ENCODE measurements at regions not wholly inside any gene's neighbourhood (a gene's known extent, or its start where the extent isn't known, plus 50 kb on each side); places are given as distances from the start of the nearest gene placed in this dataset.

- no peak for TF ChIP-seq GATA2 (IDR thresholded peaks at IDR 0.05; ENCODE audit: low read depth, low read length)
These were observed 425.1 kb downstream of the TSHZ3 start for GRCh38 chr19:30924069-30924636.

GRCh38 chr19:30923621-30924020 lies 425.6 kb downstream of the TSHZ3 start:
- TF ChIP-seq GATA3 (IDR thresholded peaks at IDR 0.05; ENCODE audit: low read depth, low read length) (no peak), GATA2 (IDR thresholded peaks at IDR 0.05; ENCODE audit: low read depth, low read length) (no peak)

DNA sequence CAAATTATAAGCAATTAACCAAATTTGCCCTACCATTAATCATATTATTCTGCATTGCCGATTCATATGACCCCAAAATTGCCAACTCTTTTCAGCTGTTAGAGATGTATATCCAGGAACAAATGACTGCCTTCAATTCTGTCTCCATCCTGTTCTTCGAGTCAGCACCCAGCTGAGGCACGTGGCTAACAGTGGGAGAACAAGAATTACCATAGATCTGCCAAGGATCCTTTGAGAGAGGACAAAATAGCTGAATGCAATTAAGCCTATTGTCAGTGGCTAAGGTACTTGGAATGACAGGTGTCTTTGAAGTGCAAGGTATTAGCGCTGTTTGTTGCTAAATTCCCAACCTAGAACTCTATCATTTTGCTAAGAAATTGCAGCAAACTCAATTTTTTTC lies 426.1 kb downstream of the TSHZ3 start:
- TF ChIP-seq GATA3 (IDR thresholded peaks at IDR 0.05; ENCODE audit: low read depth, low read length) (no peak), GATA2 (IDR thresholded peaks at IDR 0.05; ENCODE audit: low read depth, low read length) (no peak)

GRCh38 chr19:30920222-30920621 lies 429.0 kb downstream of the TSHZ3 start:
- TF ChIP-seq GATA2 (IDR thresholded peaks at IDR 0.05; ENCODE audit: low read depth, low read length), result no peak
- no peak for TF ChIP-seq GATA3 (IDR thresholded peaks at IDR 0.05; ENCODE audit: low read depth, low read length)

GRCh38 chr19:30919737-30920136 lies 429.5 kb downstream of the TSHZ3 start:
- no peak for TF ChIP-seq GATA2 (IDR thresholded peaks at IDR 0.05; ENCODE audit: low read depth, low read length)
- no peak for TF ChIP-seq GATA3 (IDR thresholded peaks at IDR 0.05; ENCODE audit: low read depth, low read length)

DNA sequence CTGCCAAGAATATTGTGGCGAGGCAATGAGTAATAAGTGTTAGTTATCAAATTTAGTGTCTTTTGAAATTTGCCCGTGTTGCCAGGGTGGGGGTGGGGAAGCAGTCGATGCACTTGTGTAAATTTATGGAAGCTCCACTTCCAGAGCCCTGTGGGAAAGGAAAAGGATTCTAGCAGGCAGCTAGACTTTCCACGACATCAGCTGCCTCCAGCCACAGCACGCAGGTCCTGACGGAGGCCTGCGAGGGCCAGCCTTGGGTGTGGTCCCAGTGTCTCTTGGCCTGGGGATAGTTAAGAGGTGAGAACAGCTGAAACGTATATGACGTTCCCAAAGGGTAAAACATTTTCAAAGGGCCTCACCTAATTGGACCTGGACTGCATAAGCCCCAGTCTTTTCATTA lies 433.0 kb downstream of the TSHZ3 start:
- TF ChIP-seq GATA2 (IDR thresholded peaks at IDR 0.05; ENCODE audit: low read depth, low read length) (no peak), GATA3 (IDR thresholded peaks at IDR 0.05; ENCODE audit: low read depth, low read length) (no peak)

DNA sequence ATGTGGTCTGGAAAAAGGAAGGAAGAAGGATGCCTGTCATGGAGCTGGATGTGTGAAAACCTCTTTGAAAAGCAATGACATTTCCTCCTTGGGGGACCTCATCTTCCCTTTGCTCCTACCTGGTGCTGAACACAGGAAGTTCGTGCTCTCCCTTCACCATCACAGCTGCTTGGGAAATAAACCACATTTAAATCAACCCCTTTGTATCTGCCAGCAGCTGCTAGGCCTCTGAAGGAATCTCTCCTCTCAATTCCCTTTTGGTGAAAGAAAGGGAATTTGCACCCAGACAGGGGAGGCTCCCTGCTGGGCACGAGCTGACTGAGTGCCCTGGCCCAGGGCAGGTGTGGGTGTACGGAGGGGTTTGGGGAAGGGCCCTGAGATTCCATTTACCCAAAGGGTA lies 437.7 kb downstream of the TSHZ3 start:
- no peak for TF ChIP-seq GATA3 (IDR thresholded peaks at IDR 0.05; ENCODE audit: low read depth, low read length)
- TF ChIP-seq GATA2 (IDR thresholded peaks at IDR 0.05; ENCODE audit: low read depth, low read length), result no peak

GRCh38 chr19:30910485-30911240 lies 438.6 kb downstream of the TSHZ3 start:
- TF ChIP-seq GATA2 (IDR thresholded peaks at IDR 0.05; ENCODE audit: low read depth, low read length), result no peak
- TF ChIP-seq GATA3 (IDR thresholded peaks at IDR 0.05; ENCODE audit: low read depth, low read length), result no peak

- no peak for TF ChIP-seq GATA3 (IDR thresholded peaks at IDR 0.05; ENCODE audit: low read depth, low read length)
These were observed 440.0 kb downstream of the TSHZ3 start for GRCh38 chr19:30909216-30909615.

DNA sequence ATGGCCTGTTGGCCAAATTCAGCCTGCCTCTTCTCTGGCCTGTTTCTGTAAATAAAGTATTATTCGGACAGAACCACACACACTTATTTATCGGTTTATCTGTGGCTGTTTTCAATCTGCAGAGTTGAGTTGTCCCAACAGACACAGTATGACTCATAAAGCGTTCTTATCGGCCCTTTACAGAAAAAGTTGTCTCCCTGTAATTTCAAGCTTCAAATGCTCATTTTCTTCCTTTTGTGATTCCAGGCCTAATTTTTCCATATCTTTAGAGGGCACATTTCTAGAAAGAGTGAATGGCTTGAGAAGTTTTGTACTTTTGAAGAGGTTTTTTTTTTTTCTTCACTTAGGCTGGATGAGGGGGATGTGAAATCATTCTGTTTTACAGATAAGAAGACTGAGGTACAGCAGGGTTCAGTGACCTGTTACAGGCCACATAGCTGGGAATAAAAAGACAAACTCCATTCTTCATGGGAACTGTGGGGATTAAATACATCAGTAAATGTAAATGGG lies 440.9 kb downstream of the TSHZ3 start:
- TF ChIP-seq GATA3 (IDR thresholded peaks at IDR 0.05; ENCODE audit: low read depth, low read length) (peak; percentile 58; the same call in 1 of the 2 replicates), GATA2 (IDR thresholded peaks at IDR 0.05; ENCODE audit: low read depth, low read length) (peak; percentile 53; the same call in 1 of the 2 replicates)

- TF ChIP-seq GATA3 (IDR thresholded peaks at IDR 0.05; ENCODE audit: low read depth, low read length), result no peak
- no peak for TF ChIP-seq GATA2 (IDR thresholded peaks at IDR 0.05; ENCODE audit: low read depth, low read length)
These were observed 442.4 kb downstream of the TSHZ3 start for GRCh38 chr19:30906871-30907270.

GRCh38 chr19:30900051-30900450 lies 449.2 kb downstream of the TSHZ3 start:
- TF ChIP-seq GATA3 (IDR thresholded peaks at IDR 0.05; ENCODE audit: low read depth, low read length) (no peak), GATA2 (IDR thresholded peaks at IDR 0.05; ENCODE audit: low read depth, low read length) (no peak)

- TF ChIP-seq GATA3 (IDR thresholded peaks at IDR 0.05; ENCODE audit: low read depth, low read length), result no peak
- no peak for TF ChIP-seq GATA2 (IDR thresholded peaks at IDR 0.05; ENCODE audit: low read depth, low read length)
These were observed 450.7 kb downstream of the TSHZ3 start for GRCh38 chr19:30898353-30899103.

GRCh38 chr19:30897553-30897952 lies 451.7 kb downstream of the TSHZ3 start:
- TF ChIP-seq GATA3 (IDR thresholded peaks at IDR 0.05; ENCODE audit: low read depth, low read length) (no peak), GATA2 (IDR thresholded peaks at IDR 0.05; ENCODE audit: low read depth, low read length) (no peak)

GRCh38 chr19:30897034-30897433 lies 452.2 kb downstream of the TSHZ3 start:
- TF ChIP-seq GATA2 (IDR thresholded peaks at IDR 0.05; ENCODE audit: low read depth, low read length) (no peak), GATA3 (IDR thresholded peaks at IDR 0.05; ENCODE audit: low read depth, low read length) (no peak)
